GM12874 (cell line): ENCODE measurements at regions not wholly inside any gene's neighbourhood (a gene's known extent, or its start where the extent isn't known, plus 50 kb on each side); places are given as distances from the start of the nearest gene placed in this dataset.

Source experiments
- CTCF ChIP-seq: IDR thresholded peaks from 2 replicates; pipeline ENCODE4 v1.5.1; 2011; ENCODE audit warnings: low read depth, mild to moderate bottlenecking, control low read depth, low read length, moderate library complexity; ENCODE audit not compliant: insufficient read depth

GRCh38 chr5:98651715-98652114, 121.7 kb upstream of the RGMB start:
- no peak for TF ChIP-seq CTCF

GRCh38 chr5:98656125-98656795, 117.2 kb upstream of the RGMB start:
- TF ChIP-seq CTCF: no peak

GRCh38 chr5:98656796-98657195, 116.7 kb upstream of the RGMB start:
- TF ChIP-seq CTCF: no peak

- no peak for TF ChIP-seq CTCF
Measured at GRCh38 chr5:98657559-98657958, 115.9 kb upstream of the RGMB start.

GRCh38 chr5:98663521-98663920, 109.9 kb upstream of the RGMB start:
- TF ChIP-seq CTCF: no peak

- no peak for TF ChIP-seq CTCF
Measured at GRCh38 chr5:98664736-98665135, 108.7 kb upstream of the RGMB start.

GRCh38 chr5:98679963-98680362, 93.5 kb upstream of the RGMB start:
- TF ChIP-seq CTCF: no peak
